HEK293 (cell line): ENCODE measurements at regions not wholly inside any gene's neighbourhood (a gene's known extent, or its start where the extent isn't known, plus 50 kb on each side); places are given as distances from the start of the nearest gene placed in this dataset.

Experiments used
- CTCF ChIA-PET: fragments of 350-600 bp; formaldehyde crosslinking; extraction: SDS; loops from one replicate; lab custom pipeline; 2021; ENCODE audit warnings: antibody characterized with exemption; lab: Yijun Ruan, JAX
- POLR2A ChIA-PET: fragments of 300-600 bp; formaldehyde crosslinking; extraction: SDS; loops from one replicate; lab custom pipeline; 2020; ENCODE audit warnings: antibody characterized with exemption, inconsistent platforms; lab: Yijun Ruan, JAX
- H3K27ac ChIP-seq: fragments of 200-500 bp; sonication (Bioruptor generic); 2 replicates; pipeline ENCODE4 v1.5.1; 2014; ENCODE audit warnings: low read depth, low read length, control low read depth, inconsistent platforms; ENCODE audit errors: extremely low read depth
- H3K36me3 ChIP-seq, 2 experiments: fragments of 200-500 bp in 1 of 2; sonication (Bioruptor generic) in 1 of 2; 1 replicate in 1 of 2; 2 replicates in 1 of 2; pipeline ENCODE4 v1.5.1; 2014 to 2017; ENCODE audit warnings: inconsistent platforms in 2 of 2, low read length in 2 of 2; ENCODE audit not compliant: control insufficient read depth in 2 of 2, insufficient read depth in 1 of 2
- H3K4me1 ChIP-seq: fragments of 200-500 bp; sonication (Bioruptor generic); 2 replicates; pipeline ENCODE4 v1.5.1; 2014; ENCODE audit warnings: mild to moderate bottlenecking, low read length, inconsistent platforms; ENCODE audit not compliant: control insufficient read depth, insufficient read depth
- H3K4me3 ChIP-seq: 2 replicates; pipeline ENCODE4 v1.5.1; 2011; ENCODE audit warnings: low read depth, mild to moderate bottlenecking, control low read depth, low read length, moderate library complexity
- H3K9me3 ChIP-seq: fragments of 200-500 bp; sonication (Bioruptor generic); 2 replicates; pipeline ENCODE4 v1.5.1; 2014; ENCODE audit warnings: low read depth, low read length, inconsistent platforms; ENCODE audit not compliant: control insufficient read depth, insufficient read depth
- GFI1B ChIP-seq: fragments of 450-650 bp; formaldehyde crosslinking; IDR thresholded peaks from 2 replicates; pipeline ENCODE4 v1.5.1; 2016; ENCODE audit warnings: missing biosample characterization, missing genetic modification characterization
- GLIS1 ChIP-seq: fragments of 450-650 bp; formaldehyde crosslinking; IDR thresholded peaks from 2 replicates; pipeline ENCODE4 v1.5.1; 2016; ENCODE audit warnings: missing biosample characterization, missing genetic modification characterization
- KLF9 ChIP-seq: fragments of 450-650 bp; formaldehyde crosslinking; IDR thresholded peaks from 2 replicates; pipeline ENCODE4 v1.5.1; 2016; ENCODE audit warnings: missing biosample characterization, missing genetic modification characterization, low read depth
- SCRT2 ChIP-seq: fragments of 450-650 bp; formaldehyde crosslinking; IDR thresholded peaks from 2 replicates; pipeline ENCODE4 v1.5.1; 2016; ENCODE audit warnings: missing biosample characterization, missing genetic modification characterization
- ZBTB8A ChIP-seq: fragments of 450-650 bp; formaldehyde crosslinking; IDR thresholded peaks from 2 replicates; pipeline ENCODE4 v1.5.1; 2016; ENCODE audit warnings: missing biosample characterization, missing genetic modification characterization
- ZFP41 ChIP-seq: fragments of 450-650 bp; formaldehyde crosslinking; IDR thresholded peaks from 2 replicates; pipeline ENCODE4 v1.5.1; 2016; ENCODE audit warnings: missing biosample characterization, missing genetic modification characterization, borderline replicate concordance
- ZNF248 ChIP-seq: fragments of 450-650 bp; formaldehyde crosslinking; IDR thresholded peaks from 2 replicates; pipeline ENCODE4 v1.5.1; 2017; ENCODE audit warnings: missing biosample characterization, missing genetic modification characterization
- ZNF548 ChIP-seq: fragments of 450-650 bp; formaldehyde crosslinking; IDR thresholded peaks from 2 replicates; pipeline ENCODE4 v1.5.1; 2016; ENCODE audit warnings: missing biosample characterization, missing genetic modification characterization
- TF ChIP-seq, protein P1 (sequence below): fragments of 450-650 bp; formaldehyde crosslinking; optimal IDR thresholded peaks from 2 replicates; pipeline ENCODE3; 2016; ENCODE audit warnings: missing biosample characterization, mild to moderate bottlenecking, missing genetic modification characterization
- TF ChIP-seq, protein P2 (sequence below): fragments of 450-650 bp; IDR thresholded peaks from 2 replicates; pipeline ENCODE4 v1.5.1; 2018; ENCODE audit warnings: missing biosample characterization, missing genetic modification characterization
- TF ChIP-seq, protein P3 (sequence below): fragments of 450-650 bp; formaldehyde crosslinking; IDR thresholded peaks from 2 replicates; pipeline ENCODE4 v1.5.1; 2016; ENCODE audit warnings: missing biosample characterization, missing genetic modification characterization, low read depth
- TF ChIP-seq, protein P4 (sequence below): fragments of 450-650 bp; formaldehyde crosslinking; IDR thresholded peaks from 2 replicates; pipeline ENCODE4 v1.5.1; 2016; ENCODE audit warnings: missing biosample characterization, missing genetic modification characterization
- TF ChIP-seq, protein P5 (sequence below): fragments of 450-650 bp; formaldehyde crosslinking; IDR thresholded peaks from 2 replicates; pipeline ENCODE4 v1.5.1; 2016; ENCODE audit warnings: missing biosample characterization, missing genetic modification characterization
- TF ChIP-seq, protein P6 (sequence below): fragments of 450-650 bp; formaldehyde crosslinking; IDR thresholded peaks from 2 replicates; pipeline ENCODE4 v1.5.1; 2016; ENCODE audit warnings: missing biosample characterization, missing genetic modification characterization, borderline replicate concordance

DNA sequence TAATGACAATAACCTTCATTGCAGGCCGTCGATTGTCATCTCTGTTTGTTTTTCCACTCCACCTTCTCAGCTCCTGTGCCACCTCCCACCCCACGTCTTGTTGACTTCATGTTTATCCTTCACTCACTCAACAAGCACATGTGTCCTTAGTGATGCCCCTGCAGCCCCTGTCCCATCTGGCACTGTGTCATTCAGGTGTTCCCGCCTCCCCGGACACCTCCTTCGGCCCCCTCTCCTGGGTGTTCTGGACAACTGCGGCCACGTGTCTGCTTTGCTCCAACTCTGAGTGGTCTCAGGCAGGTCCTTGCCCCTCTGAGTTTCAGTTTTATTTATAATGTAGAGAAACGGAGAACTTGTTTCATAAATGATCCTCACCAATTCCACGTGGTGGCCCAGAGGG is 91.0 kb upstream of the COL5A1 start (continued):
- TF ChIP-seq, protein P1, sequence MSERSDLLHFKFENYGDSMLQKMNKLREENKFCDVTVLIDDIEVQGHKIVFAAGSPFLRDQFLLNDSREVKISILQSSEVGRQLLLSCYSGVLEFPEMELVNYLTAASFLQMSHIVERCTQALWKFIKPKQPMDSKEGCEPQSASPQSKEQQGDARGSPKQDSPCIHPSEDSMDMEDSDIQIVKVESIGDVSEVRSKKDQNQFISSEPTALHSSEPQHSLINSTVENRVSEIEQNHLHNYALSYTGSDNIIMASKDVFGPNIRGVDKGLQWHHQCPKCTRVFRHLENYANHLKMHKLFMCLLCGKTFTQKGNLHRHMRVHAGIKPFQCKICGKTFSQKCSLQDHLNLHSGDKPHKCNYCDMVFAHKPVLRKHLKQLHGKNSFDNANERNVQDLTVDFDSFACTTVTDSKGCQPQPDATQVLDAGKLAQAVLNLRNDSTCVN: no peak

DNA sequence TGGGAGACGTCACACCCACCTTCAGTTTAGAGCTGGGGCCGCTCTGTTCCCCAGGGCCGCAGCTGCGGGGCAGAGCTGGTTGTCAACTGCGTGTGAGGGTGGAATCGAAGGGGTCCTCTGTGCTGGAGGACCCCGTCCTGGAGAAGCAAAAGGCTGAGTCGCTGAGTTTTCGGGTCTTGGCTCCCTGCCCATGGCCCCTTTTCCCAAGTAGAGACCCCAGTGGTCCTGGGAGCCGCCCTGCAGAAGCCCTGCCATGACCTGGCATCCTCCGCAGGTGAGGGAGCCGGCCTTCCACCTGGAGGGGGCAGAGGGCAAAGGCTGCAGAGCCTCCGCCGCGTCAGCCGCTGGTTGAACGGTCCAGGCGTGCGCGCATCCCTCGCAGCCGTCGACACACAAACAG is 90.4 kb upstream of the COL5A1 start:
- CTCF ChIA-PET: interaction anchor here (0.6 to 2.0 kb wide), 4 partner anchors 11 to 102 kb away, joined by 3 to 7 read pairs (median 4); no protein-coding TSS in a partner anchor

DNA sequence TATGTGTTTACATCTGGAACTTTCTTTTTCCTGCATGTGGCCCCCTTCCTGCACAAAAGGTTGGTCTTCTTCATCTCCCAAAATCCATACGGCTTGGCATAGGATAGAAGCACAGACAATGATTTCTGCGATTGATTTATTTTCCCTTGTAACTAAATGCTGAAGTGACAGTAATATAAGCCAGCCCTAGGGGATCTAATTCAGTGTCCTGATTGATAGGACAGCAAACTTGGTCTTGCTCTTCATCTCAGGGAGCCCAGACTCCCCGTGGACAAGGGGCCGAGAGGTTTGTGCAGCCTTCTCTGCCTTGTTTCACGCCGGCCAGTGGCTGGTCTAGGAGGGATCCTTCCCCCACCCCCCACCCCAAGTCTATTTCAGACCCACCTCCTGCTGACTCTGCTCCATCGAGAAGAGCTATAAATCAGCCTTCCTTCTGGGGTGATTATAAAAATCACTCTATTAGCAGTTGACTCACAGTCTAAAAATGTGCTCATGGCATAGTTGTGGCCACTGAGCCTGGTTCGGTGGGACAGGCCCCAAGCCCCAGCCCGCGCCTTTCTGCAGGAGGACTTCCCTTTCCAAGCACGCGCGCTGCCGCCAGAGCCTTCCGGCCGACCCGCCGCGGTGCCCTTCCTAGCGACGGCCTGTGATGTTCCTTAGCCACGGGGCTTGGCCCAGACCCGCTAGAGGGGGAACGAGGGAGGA is 89.8 kb upstream of the COL5A1 start:
- H3K27ac ChIP-seq: no peak overlapping the region; the same call in 1 of the 2 replicates
- no peak overlapping the region for H3K4me3 ChIP-seq
- no peaks in the 10 kb centered on the region for H3K9me3 ChIP-seq
- ChIA-PET POLR2A (interaction anchor here (1.0 to 2.0 kb wide), 4 partner anchors 11 to 89 kb away, joined by 3 to 10 read pairs (median 4); no protein-coding TSS in a partner anchor), CTCF (interaction anchor here (0.6 to 2.0 kb wide), 6 partner anchors 11 to 384 kb away, joined by 3 to 7 read pairs (median 3); no protein-coding TSS in a partner anchor)
- H3K4me1 ChIP-seq: 0 out of 2 replicates have a peak, but pooled peaks cover 3% of the 10 kb centered on the region
- H3K36me3 ChIP-seq: no peaks in the 10 kb centered on the region
- TF ChIP-seq, protein P2, sequence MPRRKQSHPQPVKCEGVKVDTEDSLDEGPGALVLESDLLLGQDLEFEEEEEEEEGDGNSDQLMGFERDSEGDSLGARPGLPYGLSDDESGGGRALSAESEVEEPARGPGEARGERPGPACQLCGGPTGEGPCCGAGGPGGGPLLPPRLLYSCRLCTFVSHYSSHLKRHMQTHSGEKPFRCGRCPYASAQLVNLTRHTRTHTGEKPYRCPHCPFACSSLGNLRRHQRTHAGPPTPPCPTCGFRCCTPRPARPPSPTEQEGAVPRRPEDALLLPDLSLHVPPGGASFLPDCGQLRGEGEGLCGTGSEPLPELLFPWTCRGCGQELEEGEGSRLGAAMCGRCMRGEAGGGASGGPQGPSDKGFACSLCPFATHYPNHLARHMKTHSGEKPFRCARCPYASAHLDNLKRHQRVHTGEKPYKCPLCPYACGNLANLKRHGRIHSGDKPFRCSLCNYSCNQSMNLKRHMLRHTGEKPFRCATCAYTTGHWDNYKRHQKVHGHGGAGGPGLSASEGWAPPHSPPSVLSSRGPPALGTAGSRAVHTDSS (tag by site-specific recombination): no peak
- TF ChIP-seq SCRT2 (tag by site-specific recombination) (0 out of 2 replicates have a peak, but pooled peaks have one; percentile 15), GFI1B (tag by site-specific recombination) (no peak), KLF9 (tag by site-specific recombination) (no peak), ZBTB8A (peak; percentile 52), ZNF548 (tag by site-specific recombination) (no peak)
- TF ChIP-seq, protein P3, sequence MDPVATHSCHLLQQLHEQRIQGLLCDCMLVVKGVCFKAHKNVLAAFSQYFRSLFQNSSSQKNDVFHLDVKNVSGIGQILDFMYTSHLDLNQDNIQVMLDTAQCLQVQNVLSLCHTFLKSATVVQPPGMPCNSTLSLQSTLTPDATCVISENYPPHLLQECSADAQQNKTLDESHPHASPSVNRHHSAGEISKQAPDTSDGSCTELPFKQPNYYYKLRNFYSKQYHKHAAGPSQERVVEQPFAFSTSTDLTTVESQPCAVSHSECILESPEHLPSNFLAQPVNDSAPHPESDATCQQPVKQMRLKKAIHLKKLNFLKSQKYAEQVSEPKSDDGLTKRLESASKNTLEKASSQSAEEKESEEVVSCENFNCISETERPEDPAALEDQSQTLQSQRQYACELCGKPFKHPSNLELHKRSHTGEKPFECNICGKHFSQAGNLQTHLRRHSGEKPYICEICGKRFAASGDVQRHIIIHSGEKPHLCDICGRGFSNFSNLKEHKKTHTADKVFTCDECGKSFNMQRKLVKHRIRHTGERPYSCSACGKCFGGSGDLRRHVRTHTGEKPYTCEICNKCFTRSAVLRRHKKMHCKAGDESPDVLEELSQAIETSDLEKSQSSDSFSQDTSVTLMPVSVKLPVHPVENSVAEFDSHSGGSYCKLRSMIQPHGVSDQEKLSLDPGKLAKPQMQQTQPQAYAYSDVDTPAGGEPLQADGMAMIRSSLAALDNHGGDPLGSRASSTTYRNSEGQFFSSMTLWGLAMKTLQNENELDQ (tag by site-specific recombination): no peak
- TF ChIP-seq, protein P4, sequence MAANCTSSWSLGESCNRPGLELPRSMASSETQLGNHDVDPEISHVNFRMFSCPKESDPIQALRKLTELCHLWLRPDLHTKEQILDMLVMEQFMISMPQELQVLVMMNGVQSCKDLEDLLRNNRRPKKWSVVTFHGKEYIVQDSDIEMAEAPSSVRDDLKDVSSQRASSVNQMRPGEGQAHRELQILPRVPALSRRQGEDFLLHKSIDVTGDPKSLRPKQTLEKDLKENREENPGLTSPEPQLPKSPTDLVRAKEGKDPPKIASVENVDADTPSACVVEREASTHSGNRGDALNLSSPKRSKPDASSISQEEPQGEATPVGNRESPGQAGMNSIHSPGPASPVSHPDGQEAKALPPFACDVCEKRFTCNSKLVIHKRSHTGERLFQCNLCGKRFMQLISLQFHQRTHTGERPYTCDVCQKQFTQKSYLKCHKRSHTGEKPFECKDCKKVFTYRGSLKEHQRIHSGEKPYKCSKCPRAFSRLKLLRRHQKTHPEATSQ (tag by site-specific recombination): no peak
- TF ChIP-seq, protein P5, sequence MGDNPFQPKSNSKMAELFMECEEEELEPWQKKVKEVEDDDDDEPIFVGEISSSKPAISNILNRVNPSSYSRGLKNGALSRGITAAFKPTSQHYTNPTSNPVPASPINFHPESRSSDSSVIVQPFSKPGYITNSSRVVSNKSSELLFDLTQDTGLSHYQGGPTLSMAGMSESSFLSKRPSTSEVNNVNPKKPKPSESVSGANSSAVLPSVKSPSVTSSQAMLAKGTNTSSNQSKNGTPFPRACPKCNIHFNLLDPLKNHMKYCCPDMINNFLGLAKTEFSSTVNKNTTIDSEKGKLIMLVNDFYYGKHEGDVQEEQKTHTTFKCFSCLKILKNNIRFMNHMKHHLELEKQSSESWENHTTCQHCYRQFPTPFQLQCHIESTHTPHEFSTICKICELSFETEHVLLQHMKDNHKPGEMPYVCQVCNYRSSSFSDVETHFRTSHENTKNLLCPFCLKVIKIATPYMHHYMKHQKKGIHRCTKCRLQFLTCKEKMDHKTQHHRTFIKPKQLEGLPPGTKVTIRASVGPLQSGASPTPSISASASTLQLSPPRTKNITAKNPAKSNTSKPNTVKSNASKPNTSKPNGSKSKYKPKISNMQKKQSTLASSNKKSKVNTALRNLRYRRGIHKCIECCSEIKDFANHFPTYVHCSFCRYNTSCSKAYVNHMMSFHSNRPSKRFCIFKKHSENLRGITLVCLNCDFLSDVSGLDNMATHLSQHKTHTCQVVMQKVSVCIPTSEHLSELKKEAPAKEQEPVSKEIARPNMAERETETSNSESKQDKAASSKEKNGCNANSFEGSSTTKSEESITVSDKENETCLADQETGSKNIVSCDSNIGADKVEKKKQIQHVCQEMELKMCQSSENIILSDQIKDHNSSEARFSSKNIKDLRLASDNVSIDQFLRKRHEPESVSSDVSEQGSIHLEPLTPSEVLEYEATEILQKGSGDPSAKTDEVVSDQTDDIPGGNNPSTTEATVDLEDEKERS: no peak

More for the DNA sequence above, 90.4 kb upstream of the COL5A1 start:
- Histone ChIP-seq H3K4me3 (no peak overlapping the region), H3K4me1 (0 out of 2 replicates have a peak, but pooled peaks cover 3% of the 10 kb centered on the region), H3K36me3 (no peaks in the 10 kb centered on the region), H3K9me3 (no peaks in the 10 kb centered on the region), H3K27ac (no peak overlapping the region)
- TF ChIP-seq ZFP41: no peak
- TF ChIP-seq, protein P5: no peak
- TF ChIP-seq ZNF248: no peak
- TF ChIP-seq GLIS1: no peak
- TF ChIP-seq, protein P6, sequence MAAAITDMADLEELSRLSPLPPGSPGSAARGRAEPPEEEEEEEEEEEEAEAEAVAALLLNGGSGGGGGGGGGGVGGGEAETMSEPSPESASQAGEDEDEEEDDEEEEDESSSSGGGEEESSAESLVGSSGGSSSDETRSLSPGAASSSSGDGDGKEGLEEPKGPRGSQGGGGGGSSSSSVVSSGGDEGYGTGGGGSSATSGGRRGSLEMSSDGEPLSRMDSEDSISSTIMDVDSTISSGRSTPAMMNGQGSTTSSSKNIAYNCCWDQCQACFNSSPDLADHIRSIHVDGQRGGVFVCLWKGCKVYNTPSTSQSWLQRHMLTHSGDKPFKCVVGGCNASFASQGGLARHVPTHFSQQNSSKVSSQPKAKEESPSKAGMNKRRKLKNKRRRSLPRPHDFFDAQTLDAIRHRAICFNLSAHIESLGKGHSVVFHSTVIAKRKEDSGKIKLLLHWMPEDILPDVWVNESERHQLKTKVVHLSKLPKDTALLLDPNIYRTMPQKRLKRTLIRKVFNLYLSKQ (tag by site-specific recombination): no peak
- POLR2A ChIA-PET: interaction anchor here (1.0 to 2.0 kb wide), 4 partner anchors 12 to 90 kb away, joined by 3 to 10 read pairs (median 4); no protein-coding TSS in a partner anchor
